Heart left ventricle (tissue), 16 donors: ENCODE measurements at regions not wholly inside any gene's neighbourhood (a gene's known extent, or its start where the extent isn't known, plus 50 kb on each side); places are given as distances from the start of the nearest gene placed in this dataset.

Experiments
- ATAC-seq, 4 donors: fragments of 200-7000 bp; cut with Tn5 transposase; one replicate each; pipeline ENCODE4 v1.9.1; 2020 to 2022; ENCODE audit warnings: moderate library complexity in 4 of 4, mild to moderate bottlenecking in 3 of 4, moderate number of reproducible peaks in 1 of 4
- DNase-seq, 5 donors: peaks; one replicate each; pipeline ENCODE4 v3.0.0-alpha.2; 2020
- H3K27ac ChIP-seq, 12 donors: fragments of 200-600 bp; sonication (generic) in 4 of 12; one replicate each; pipeline versions ENCODE4 v1.5.0 to v1.8.0; 2016 to 2022; ENCODE audit warnings: mild to moderate bottlenecking in 2 of 12
- H3K27me3 ChIP-seq, 9 donors: fragments of 200-600 bp; sonication (generic) in 2 of 9; one replicate each; pipeline versions ENCODE4 v1.5.1 to v1.8.0; 2016 to 2022; ENCODE audit warnings: mild to moderate bottlenecking in 3 of 9
- H3K36me3 ChIP-seq, 9 donors: fragments of 200-600 bp; sonication (generic) in 2 of 9; one replicate each; pipeline versions ENCODE4 v1.5.0 to v1.8.0; 2018 to 2022; ENCODE audit warnings: mild to moderate bottlenecking in 2 of 9
- H3K4me1 ChIP-seq, 12 donors: fragments of 200-600 bp; sonication (generic) in 4 of 12; one replicate each; pipeline versions ENCODE4 v1.5.0 to v1.8.0; 2016 to 2022; ENCODE audit warnings: mild to moderate bottlenecking in 3 of 12
- H3K4me3 ChIP-seq, 12 donors: fragments of 200-600 bp; sonication (generic) in 4 of 12; one replicate each; pipeline versions ENCODE4 v1.5.0 to v1.8.0; 2017 to 2022; ENCODE audit warnings: mild to moderate bottlenecking in 9 of 12, moderate library complexity in 4 of 12
- H3K9me3 ChIP-seq, 12 donors: fragments of 200-600 bp; sonication (generic) in 4 of 12; one replicate each; pipeline versions ENCODE4 v1.5.0 to v1.8.0; 2016 to 2022; ENCODE audit warnings: mild to moderate bottlenecking in 1 of 12
- CTCF ChIP-seq, 12 donors: fragments of 200-600 bp; sonication (generic) in 4 of 12; IDR thresholded peaks; one replicate each; pipeline versions ENCODE4 v1.5.0 to v1.8.0; 2018 to 2022; ENCODE audit warnings: antibody characterized with exemption in 12 of 12, mild to moderate bottlenecking in 5 of 12
- POLR2A ChIP-seq, 2 donors: fragments of 450-650 bp; IDR thresholded peaks; one replicate each; pipeline ENCODE4 v1.6.1; 2017; ENCODE audit warnings: antibody characterized with exemption in 2 of 2, mild to moderate bottlenecking in 2 of 2, moderate library complexity in 2 of 2
- WGBS, 4 donors: extraction: QIAGEN DNeasy Blood & Tissue Kit in 2 of 4; methylation state at CpG; one replicate each; pipeline versions ENCODE4 v1.1.5 to v1.1.7; 2013 to 2018; 5-methylcytosine and 5-hydroxymethylcytosine counted together
- intact Hi-C, 10 donors: fragments of 100-400 bp; cut with DNase I; formaldehyde crosslinking; loops; one replicate each; pipeline versions ENCODE4 v1.11.1 to v1.14.2; 2022
- donor health status: ischemic (EF 13 %, LVEDD 7.1; RV severe dilation, severe dysfunction).
- donor health status: healthy with polysubstance abuse.
- donor health status: DM: no; HTN: yes; CAD: no.
- donor health status: DM: no; HTN: no; CAD: no.
- donor health status: ischemic (EF 25% LVEDD 6.9; RV normal size, moderate dysfunction).
- donor health status: ischemic (EF 25% LVEDD 5.7; RV mildly dilated, moderate dysfunction).
- donor health status: healthy.
- donor health status: DM: yes; HTN: yes; CAD: no.
- donor health status: ischemic (EF 35%, LVEDD 5.7; RV mildly dilated, moderate dysfunction).
- donor health status: nonischemic (EF 11% LVEDD 7.7; RV severe dilation, severe dysfunction).
- donor health status: DM: yes; HTN: yes; CAD: no.
- donor health status: PGD.
- donor health status: ischemic (EF 29% LVEDD 5.4; RV normal size, mild dysfunction).
- donor health status: nonischemic (EF 23%, LVEDD 6.1; RV moderate dilation, normal function).

GRCh38 chr4:137651128-137651527, 118.8 kb upstream of the PCDH18 start:
- DNase-seq (no peak), ATAC-seq (no peak)
- H3K4me3 ChIP-seq = no peak overlapping the region
- TF ChIP-seq CTCF (IDR thresholded peaks at IDR 0.05) = no peak
- no peak overlapping the region for H3K27ac ChIP-seq
- no peaks in the 10 kb centered on the region for H3K27me3 ChIP-seq
- intact Hi-C loops = no loop called here
- H3K36me3 ChIP-seq = no peaks in the 10 kb centered on the region
- H3K9me3 ChIP-seq = peaks cover 0 to 3% (median 0%) of the 10 kb centered on the region in 12 donors
- WGBS, 4 donors = 93 to 96% (median 95%) methylated on average over 3 of the region's 3 CpGs
- peaks cover 0 to 12% (median 0%) of the 10 kb centered on the region in 12 donors for H3K4me1 ChIP-seq

DNA sequence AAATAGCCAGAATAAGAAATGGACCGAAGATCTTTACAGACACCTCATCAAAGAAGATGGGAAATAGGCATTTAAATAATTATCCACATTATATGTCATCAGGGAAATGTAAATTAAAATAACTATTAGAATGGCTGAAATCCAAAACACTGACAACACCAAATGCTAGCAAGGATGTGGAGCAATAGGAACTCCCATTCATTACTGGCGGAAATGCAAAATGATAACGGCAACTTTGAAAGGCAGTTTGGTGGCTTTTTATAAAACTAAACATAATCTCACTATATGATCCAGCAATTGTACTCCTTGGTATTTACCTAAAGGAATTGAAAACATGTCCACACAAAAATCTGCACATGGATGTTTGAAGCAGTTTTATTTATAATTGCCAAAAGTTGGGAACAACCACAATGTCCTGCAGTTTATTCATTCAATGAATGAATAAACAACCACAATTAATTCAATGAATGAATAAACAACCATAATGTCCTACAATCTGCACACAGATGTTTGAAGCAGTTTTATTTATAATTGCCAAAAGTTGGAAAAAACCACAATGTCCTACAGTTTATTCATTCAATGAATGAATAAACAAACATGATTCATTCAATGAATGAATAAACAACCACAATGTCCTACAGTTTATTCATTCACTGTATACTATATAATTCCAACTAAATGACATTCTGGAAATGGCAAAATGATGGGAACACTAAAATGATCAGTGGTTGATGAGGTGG, 117.6 kb upstream of the PCDH18 start:
- Histone ChIP-seq H3K4me3 (no peak overlapping the region), H3K27ac (no peak overlapping the region), H3K36me3 (no peaks in the 10 kb centered on the region), H3K9me3 (peaks cover 0 to 3% (median 0%) of the 10 kb centered on the region in 12 donors), H3K27me3 (no peaks in the 10 kb centered on the region), H3K4me1 (peaks cover 0 to 12% (median 0%) of the 10 kb centered on the region in 12 donors)
- no peak for ATAC-seq
- no peak for DNase-seq
- 91 to 97% (median 95%) methylated on average over 3 of the region's 3 CpGs for WGBS, 4 donors
- no peak for TF ChIP-seq CTCF (IDR thresholded peaks at IDR 0.05)
- no peak for TF ChIP-seq POLR2A (IDR thresholded peaks at IDR 0.05)
- intact Hi-C loops = no loop called here

- 76 to 82% (median 82%) methylated on average over 4 of the region's 4 CpGs for WGBS, 4 donors
- H3K4me3 ChIP-seq = no peak overlapping the region
- H3K27me3 ChIP-seq = no peaks in the 10 kb centered on the region
- H3K9me3 ChIP-seq = peaks cover 0 to 3% (median 0%) of the 10 kb centered on the region in 12 donors
- ATAC-seq = no peak
- peaks cover 0 to 8% (median 0%) of the 10 kb centered on the region in 12 donors for H3K4me1 ChIP-seq
- no peak overlapping the region for H3K27ac ChIP-seq
- TF ChIP-seq CTCF (IDR thresholded peaks at IDR 0.05) (no peak), POLR2A (IDR thresholded peaks at IDR 0.05) (no peak)
- no peaks in the 10 kb centered on the region for H3K36me3 ChIP-seq
- DNase-seq = no peak
- intact Hi-C loops = no loop called here
Measured at GRCh38 chr4:137648531-137648930, 116.2 kb upstream of the PCDH18 start.

- no peak for DNase-seq
- no peak for ATAC-seq
- 87 to 100% (median 94%) methylated on average over 1 of the region's 1 CpG for WGBS, 4 donors
- Histone ChIP-seq H3K9me3 (peaks cover 0 to 3% (median 0%) of the 10 kb centered on the region in 12 donors), H3K4me1 (no peaks in the 10 kb centered on the region), H3K4me3 (no peak overlapping the region), H3K27me3 (no peaks in the 10 kb centered on the region), H3K36me3 (no peaks in the 10 kb centered on the region), H3K27ac (no peak overlapping the region)
- TF ChIP-seq POLR2A (IDR thresholded peaks at IDR 0.05) (no peak), CTCF (IDR thresholded peaks at IDR 0.05) (no peak)
- intact Hi-C loops = no loop called here
Measured at GRCh38 chr4:137647375-137647774, 115.1 kb upstream of the PCDH18 start.
